GM12873 (cell line): ENCODE measurements at regions not wholly inside any gene's neighbourhood (a gene's known extent, or its start where the extent isn't known, plus 50 kb on each side); places are given as distances from the start of the nearest gene placed in this dataset.

Experiments used
- CTCF ChIP-seq: IDR thresholded peaks from 2 replicates; pipeline ENCODE4 v1.5.1; 2012; ENCODE audit warnings: low read depth, mild to moderate bottlenecking, moderate library complexity, low read length, control low read depth; ENCODE audit not compliant: insufficient read depth; ENCODE audit errors: missing control alignments

GRCh38 chr2:103734911-103735310, 973.1 kb downstream of the TMEM182 start:
- TF ChIP-seq CTCF = no peak

- TF ChIP-seq CTCF = no peak
Observed at GRCh38 chr2:103738108-103738507, 976.3 kb downstream of the TMEM182 start.

GRCh38 chr2:103738606-103739005, 976.8 kb downstream of the TMEM182 start:
- TF ChIP-seq CTCF = no peak

DNA sequence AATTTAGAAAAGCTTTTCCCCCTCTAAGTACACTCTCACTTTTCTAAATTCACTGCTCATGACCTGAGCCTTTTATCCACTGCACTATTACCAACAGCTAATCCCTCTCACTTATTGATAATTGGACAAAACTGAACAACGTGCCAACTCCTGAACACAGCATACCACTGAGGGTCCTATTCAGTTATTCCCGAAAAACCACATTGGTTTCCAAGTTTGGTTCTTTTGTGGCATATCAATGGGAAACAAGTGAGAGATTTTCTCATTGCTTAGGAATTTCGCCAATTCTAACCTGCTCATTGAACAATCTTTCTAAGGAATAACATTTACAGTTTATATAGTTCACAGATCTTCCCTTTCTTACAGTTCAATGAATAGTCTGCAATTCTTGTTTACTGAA, 977.4 kb downstream of the TMEM182 start:
- no peak for TF ChIP-seq CTCF

- TF ChIP-seq CTCF = no peak
Observed at GRCh38 chr2:103739921-103740320, 978.1 kb downstream of the TMEM182 start.

GRCh38 chr2:103740631-103741030, 978.8 kb downstream of the TMEM182 start:
- no peak for TF ChIP-seq CTCF

GRCh38 chr2:103743195-103743594, 981.4 kb downstream of the TMEM182 start:
- no peak for TF ChIP-seq CTCF
